ENCODE measurements at regions not wholly inside any gene's neighbourhood (a gene's known extent, or its start where the extent isn't known, plus 50 kb on each side); places are given as distances from the start of the nearest gene placed in this dataset.

GRCh38 chr12:27875677-27876076 is 95.6 kb upstream of the MANSC4 start:
- TF ChIP-seq, protein P1, sequence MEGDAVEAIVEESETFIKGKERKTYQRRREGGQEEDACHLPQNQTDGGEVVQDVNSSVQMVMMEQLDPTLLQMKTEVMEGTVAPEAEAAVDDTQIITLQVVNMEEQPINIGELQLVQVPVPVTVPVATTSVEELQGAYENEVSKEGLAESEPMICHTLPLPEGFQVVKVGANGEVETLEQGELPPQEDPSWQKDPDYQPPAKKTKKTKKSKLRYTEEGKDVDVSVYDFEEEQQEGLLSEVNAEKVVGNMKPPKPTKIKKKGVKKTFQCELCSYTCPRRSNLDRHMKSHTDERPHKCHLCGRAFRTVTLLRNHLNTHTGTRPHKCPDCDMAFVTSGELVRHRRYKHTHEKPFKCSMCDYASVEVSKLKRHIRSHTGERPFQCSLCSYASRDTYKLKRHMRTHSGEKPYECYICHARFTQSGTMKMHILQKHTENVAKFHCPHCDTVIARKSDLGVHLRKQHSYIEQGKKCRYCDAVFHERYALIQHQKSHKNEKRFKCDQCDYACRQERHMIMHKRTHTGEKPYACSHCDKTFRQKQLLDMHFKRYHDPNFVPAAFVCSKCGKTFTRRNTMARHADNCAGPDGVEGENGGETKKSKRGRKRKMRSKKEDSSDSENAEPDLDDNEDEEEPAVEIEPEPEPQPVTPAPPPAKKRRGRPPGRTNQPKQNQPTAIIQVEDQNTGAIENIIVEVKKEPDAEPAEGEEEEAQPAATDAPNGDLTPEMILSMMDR (IDR thresholded peaks at IDR 0.05 in 2 of 3, conservative IDR thresholded peaks at IDR 0.05 in 1 of 3; ENCODE audit: control insufficient read depth in 2 of 3, extremely low read depth in 1 of 3, insufficient read depth in 1 of 3, low read depth in 3 of 3, low read length in 3 of 3): no peak
- TF ChIP-seq SREBF2 (IDR thresholded peaks at IDR 0.05; ENCODE audit: low read length): no peak
- no peak for TF ChIP-seq ETV6 (conservative IDR thresholded peaks at IDR 0.05 in 1 of 2, IDR thresholded peaks at IDR 0.05 in 1 of 2; ENCODE audit: borderline replicate concordance in 1 of 2, low read depth in 1 of 2)
- TF ChIP-seq ATF7 (IDR thresholded peaks at IDR 0.05; ENCODE audit: low read depth): no peak
- no peak for TF ChIP-seq POLR2AphosphoS5 (IDR thresholded peaks at IDR 0.05; ENCODE audit: low read length)
- no peak for TF ChIP-seq CHD2 (IDR thresholded peaks at IDR 0.05; ENCODE audit: borderline replicate concordance, low read depth, low read length)
- no peak for TF ChIP-seq EZH2 (IDR thresholded peaks at IDR 0.05; ENCODE audit: borderline replicate concordance, control insufficient read depth, low read depth, low read length)
- no peak for TF ChIP-seq FOXM1 (IDR thresholded peaks at IDR 0.05; ENCODE audit: low read depth, low read length)
- TF ChIP-seq NFYB (IDR thresholded peaks at IDR 0.05; ENCODE audit: insufficient read depth, low read depth, low read length): no peak
- TF ChIP-seq, protein P2, sequence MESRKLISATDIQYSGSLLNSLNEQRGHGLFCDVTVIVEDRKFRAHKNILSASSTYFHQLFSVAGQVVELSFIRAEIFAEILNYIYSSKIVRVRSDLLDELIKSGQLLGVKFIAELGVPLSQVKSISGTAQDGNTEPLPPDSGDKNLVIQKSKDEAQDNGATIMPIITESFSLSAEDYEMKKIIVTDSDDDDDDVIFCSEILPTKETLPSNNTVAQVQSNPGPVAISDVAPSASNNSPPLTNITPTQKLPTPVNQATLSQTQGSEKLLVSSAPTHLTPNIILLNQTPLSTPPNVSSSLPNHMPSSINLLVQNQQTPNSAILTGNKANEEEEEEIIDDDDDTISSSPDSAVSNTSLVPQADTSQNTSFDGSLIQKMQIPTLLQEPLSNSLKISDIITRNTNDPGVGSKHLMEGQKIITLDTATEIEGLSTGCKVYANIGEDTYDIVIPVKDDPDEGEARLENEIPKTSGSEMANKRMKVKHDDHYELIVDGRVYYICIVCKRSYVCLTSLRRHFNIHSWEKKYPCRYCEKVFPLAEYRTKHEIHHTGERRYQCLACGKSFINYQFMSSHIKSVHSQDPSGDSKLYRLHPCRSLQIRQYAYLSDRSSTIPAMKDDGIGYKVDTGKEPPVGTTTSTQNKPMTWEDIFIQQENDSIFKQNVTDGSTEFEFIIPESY (IDR thresholded peaks at IDR 0.05): no peak
- TF ChIP-seq, protein P3, sequence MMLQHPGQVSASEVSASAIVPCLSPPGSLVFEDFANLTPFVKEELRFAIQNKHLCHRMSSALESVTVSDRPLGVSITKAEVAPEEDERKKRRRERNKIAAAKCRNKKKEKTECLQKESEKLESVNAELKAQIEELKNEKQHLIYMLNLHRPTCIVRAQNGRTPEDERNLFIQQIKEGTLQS (IDR thresholded peaks at IDR 0.05; ENCODE audit: borderline replicate concordance, extremely low read depth, low read depth, low read length): no peak
- TF ChIP-seq RAD21 (IDR thresholded peaks at IDR 0.05; ENCODE audit: insufficient read depth, low read depth, low read length): no peak

Measured in GM12878 (cell line).